ENCODE measurements at regions not wholly inside any gene's neighbourhood (a gene's known extent, or its start where the extent isn't known, plus 50 kb on each side); places are given as distances from the start of the nearest gene placed in this dataset.

- H3K36me3 ChIP-seq (ENCODE audit: insufficient read depth, low read length, poor library complexity, severe bottlenecking), result no peaks in the 10 kb centered on the region
- DNase-seq (ENCODE audit: low spot score), result no peak
- POLR2A ChIA-PET (ENCODE audit: low non-redundant PET), result no interaction called here
- no peaks in the 10 kb centered on the region for H3K9me3 ChIP-seq (ENCODE audit: low read depth, low read length, poor library complexity, severe bottlenecking)
- no peak overlapping the region for H3K4me3 ChIP-seq (ENCODE audit: low read depth, low read length, poor library complexity, severe bottlenecking)
- TF ChIP-seq EZH2 (IDR thresholded peaks at IDR 0.05; ENCODE audit: borderline replicate concordance, low read depth, low read length, poor library complexity, severe bottlenecking), result no peak
- TF ChIP-seq, protein P1, sequence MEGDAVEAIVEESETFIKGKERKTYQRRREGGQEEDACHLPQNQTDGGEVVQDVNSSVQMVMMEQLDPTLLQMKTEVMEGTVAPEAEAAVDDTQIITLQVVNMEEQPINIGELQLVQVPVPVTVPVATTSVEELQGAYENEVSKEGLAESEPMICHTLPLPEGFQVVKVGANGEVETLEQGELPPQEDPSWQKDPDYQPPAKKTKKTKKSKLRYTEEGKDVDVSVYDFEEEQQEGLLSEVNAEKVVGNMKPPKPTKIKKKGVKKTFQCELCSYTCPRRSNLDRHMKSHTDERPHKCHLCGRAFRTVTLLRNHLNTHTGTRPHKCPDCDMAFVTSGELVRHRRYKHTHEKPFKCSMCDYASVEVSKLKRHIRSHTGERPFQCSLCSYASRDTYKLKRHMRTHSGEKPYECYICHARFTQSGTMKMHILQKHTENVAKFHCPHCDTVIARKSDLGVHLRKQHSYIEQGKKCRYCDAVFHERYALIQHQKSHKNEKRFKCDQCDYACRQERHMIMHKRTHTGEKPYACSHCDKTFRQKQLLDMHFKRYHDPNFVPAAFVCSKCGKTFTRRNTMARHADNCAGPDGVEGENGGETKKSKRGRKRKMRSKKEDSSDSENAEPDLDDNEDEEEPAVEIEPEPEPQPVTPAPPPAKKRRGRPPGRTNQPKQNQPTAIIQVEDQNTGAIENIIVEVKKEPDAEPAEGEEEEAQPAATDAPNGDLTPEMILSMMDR (conservative IDR thresholded peaks at IDR 0.05; ENCODE audit: low read depth, low read length), result no peak
- H3K4me1 ChIP-seq (ENCODE audit: insufficient read depth, low read length, poor library complexity, severe bottlenecking), result no peaks in the 10 kb centered on the region
- H3K27me3 ChIP-seq (replicated peaks; ENCODE audit: insufficient read depth, low read depth, low read length, poor library complexity), result peaks cover under 1% of the 10 kb centered on the region
- no TSS peak for BruUV-seq (replicated peaks)
- intact Hi-C loops (cut with micrococcal nuclease; ENCODE audit: unreplicated experiment), result no loop called here
- no peak overlapping the region for H3K27ac ChIP-seq (ENCODE audit: low read depth, low read length, poor library complexity, severe bottlenecking)
- CTCF ChIA-PET, result no interaction called here
Measured at GRCh38 chr1:230541306-230541705, 101.0 kb upstream of the COG2 start.

- H3K4me1 ChIP-seq (ENCODE audit: insufficient read depth, low read length, poor library complexity, severe bottlenecking), result no peaks in the 10 kb centered on the region
- BruUV-seq (replicated peaks), result no TSS peak
- no peaks in the 10 kb centered on the region for H3K9me3 ChIP-seq (ENCODE audit: low read depth, low read length, poor library complexity, severe bottlenecking)
- intact Hi-C loops (cut with micrococcal nuclease; ENCODE audit: unreplicated experiment), result no loop called here
- DNase-seq (ENCODE audit: low spot score), result no peak
- peaks cover 4% of the 10 kb centered on the region for H3K27me3 ChIP-seq (replicated peaks; ENCODE audit: insufficient read depth, low read depth, low read length, poor library complexity)
- H3K27ac ChIP-seq (ENCODE audit: low read depth, low read length, poor library complexity, severe bottlenecking), result no peak overlapping the region
- no peaks in the 10 kb centered on the region for H3K36me3 ChIP-seq (ENCODE audit: insufficient read depth, low read length, poor library complexity, severe bottlenecking)
- TF ChIP-seq, protein P1 (conservative IDR thresholded peaks at IDR 0.05; ENCODE audit: low read depth, low read length), result no peak
- no peak for TF ChIP-seq EZH2 (IDR thresholded peaks at IDR 0.05; ENCODE audit: borderline replicate concordance, low read depth, low read length, poor library complexity, severe bottlenecking)
- H3K4me3 ChIP-seq (ENCODE audit: low read depth, low read length, poor library complexity, severe bottlenecking), result no peak overlapping the region
- CTCF ChIA-PET, result no interaction called here
- POLR2A ChIA-PET (ENCODE audit: low non-redundant PET), result no interaction called here
Measured at GRCh38 chr1:230540421-230541155, 101.7 kb upstream of the COG2 start.

DNA sequence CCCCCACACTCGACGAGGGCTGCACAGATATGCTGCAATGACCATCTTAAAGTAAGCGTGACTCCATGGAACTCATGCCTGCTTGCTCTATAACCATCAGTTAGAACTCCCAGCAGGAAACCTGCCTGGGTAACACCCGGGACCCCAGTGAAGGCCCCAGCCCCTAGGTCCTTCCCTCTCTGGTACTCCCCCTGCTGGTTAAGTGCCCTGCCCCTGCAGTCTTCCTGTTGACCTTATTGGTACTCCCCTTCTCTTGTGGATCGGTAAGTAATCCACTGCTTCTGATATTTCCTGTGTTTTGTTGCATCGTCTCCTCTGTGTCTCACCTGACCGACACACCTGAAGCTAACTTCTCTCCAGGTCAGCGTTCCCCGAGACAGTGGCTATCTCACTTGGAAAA lies 104.8 kb upstream of the COG2 start:
- no peaks in the 10 kb centered on the region for H3K4me1 ChIP-seq (ENCODE audit: insufficient read depth, low read length, poor library complexity, severe bottlenecking)
- TF ChIP-seq, protein P1 (conservative IDR thresholded peaks at IDR 0.05; ENCODE audit: low read depth, low read length), result no peak
- no peak for TF ChIP-seq EZH2 (IDR thresholded peaks at IDR 0.05; ENCODE audit: borderline replicate concordance, low read depth, low read length, poor library complexity, severe bottlenecking)
- H3K27ac ChIP-seq (ENCODE audit: low read depth, low read length, poor library complexity, severe bottlenecking), result no peak overlapping the region
- H3K36me3 ChIP-seq (ENCODE audit: insufficient read depth, low read length, poor library complexity, severe bottlenecking), result no peaks in the 10 kb centered on the region
- intact Hi-C loops (cut with micrococcal nuclease; ENCODE audit: unreplicated experiment), result no loop called here
- H3K4me3 ChIP-seq (ENCODE audit: low read depth, low read length, poor library complexity, severe bottlenecking), result no peak overlapping the region
- POLR2A ChIA-PET (ENCODE audit: low non-redundant PET), result no interaction called here
- H3K27me3 ChIP-seq (replicated peaks; ENCODE audit: insufficient read depth, low read depth, low read length, poor library complexity), result peaks cover 4% of the 10 kb centered on the region
- BruUV-seq (replicated peaks), result no TSS peak
- CTCF ChIA-PET, result interaction anchor here (0.6 kb wide), 1 partner anchor 410 kb away, joined by 3 read pairs; no protein-coding TSS in a partner anchor
- no peak for DNase-seq (ENCODE audit: low spot score)
- no peaks in the 10 kb centered on the region for H3K9me3 ChIP-seq (ENCODE audit: low read depth, low read length, poor library complexity, severe bottlenecking)

All from A673 (cell line).